GM13976 (cell line): ENCODE measurements at regions not wholly inside any gene's neighbourhood (a gene's known extent, or its start where the extent isn't known, plus 50 kb on each side); places are given as distances from the start of the nearest gene placed in this dataset.

ENCODE experiments used
- DNase-seq: peaks from one replicate; pipeline ENCODE4 v3.0.0; 2012; ENCODE audit warnings: low spot score
- in situ Hi-C: fragments of 300-500 bp; cut with MboI; formaldehyde crosslinking; loops from one replicate; pipeline ENCODE4 v1.12.0; 2022; ENCODE audit warnings: low sequenced_read_pairs, mixed read lengths, inconsistent platforms; ENCODE audit not compliant: unreplicated experiment
- TF ChIP-seq, protein P1 (sequence below): IDR thresholded peaks from 2 replicates; pipeline ENCODE4 v1.5.1; 2012; ENCODE audit warnings: borderline replicate concordance, mild to moderate bottlenecking; ENCODE audit not compliant: insufficient read depth; ENCODE audit errors: extremely low read depth, missing control alignments, control extremely low read depth

DNA sequence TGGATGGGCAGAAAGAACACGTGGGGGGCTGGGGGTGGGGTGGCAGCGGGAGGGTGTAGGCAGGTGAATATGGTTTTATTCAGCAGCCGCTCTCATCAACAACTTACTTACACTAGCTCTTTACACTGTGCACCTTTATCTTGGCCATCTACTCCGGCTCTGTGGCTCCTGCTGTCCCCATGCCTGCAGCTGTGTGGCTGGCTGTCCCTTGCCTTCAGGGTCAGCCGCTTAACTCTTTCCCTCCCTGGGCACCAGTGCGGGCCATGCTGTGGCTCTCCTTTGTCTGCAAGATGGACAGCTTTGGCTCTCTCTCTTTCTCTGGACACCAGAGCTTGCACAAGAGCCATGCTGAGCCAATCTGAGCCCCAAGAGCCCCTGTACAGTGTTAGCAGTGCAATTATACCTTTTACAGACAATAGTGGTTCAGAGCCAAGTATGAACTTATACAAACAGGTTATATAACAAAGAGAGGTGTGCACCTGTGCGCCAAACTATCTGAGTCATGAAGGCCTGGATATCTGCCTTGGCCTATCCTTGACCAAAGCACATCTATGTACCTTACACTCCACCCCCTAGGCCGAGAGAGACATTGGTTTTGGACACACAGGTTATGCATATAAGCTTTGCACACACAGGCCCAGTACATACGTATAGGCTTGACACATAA lies 94.3 kb upstream of the CTSC start:
- no peak for DNase-seq

DNA sequence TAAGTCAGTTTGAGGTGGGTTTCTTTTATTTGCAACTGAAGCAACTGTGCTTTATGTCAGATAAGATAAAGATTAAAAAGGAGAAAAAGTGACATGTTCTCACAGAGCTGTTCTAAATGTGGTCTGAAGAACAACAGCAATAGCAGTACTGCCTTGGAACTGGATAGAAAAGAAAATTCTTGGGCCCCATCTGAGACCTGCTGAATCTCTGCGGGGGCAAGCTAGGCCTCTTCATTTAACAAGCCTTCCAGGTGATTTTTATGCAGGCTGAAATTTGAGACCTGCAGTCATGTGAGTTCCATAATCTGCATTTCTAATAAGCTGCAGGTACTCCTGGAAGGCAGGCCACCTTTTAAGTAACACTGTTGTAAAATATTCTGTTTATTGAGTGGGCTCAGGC lies 91.4 kb upstream of the CTSC start:
- in situ Hi-C loops = no loop called here
- no peak for DNase-seq
- TF ChIP-seq, protein P1, sequence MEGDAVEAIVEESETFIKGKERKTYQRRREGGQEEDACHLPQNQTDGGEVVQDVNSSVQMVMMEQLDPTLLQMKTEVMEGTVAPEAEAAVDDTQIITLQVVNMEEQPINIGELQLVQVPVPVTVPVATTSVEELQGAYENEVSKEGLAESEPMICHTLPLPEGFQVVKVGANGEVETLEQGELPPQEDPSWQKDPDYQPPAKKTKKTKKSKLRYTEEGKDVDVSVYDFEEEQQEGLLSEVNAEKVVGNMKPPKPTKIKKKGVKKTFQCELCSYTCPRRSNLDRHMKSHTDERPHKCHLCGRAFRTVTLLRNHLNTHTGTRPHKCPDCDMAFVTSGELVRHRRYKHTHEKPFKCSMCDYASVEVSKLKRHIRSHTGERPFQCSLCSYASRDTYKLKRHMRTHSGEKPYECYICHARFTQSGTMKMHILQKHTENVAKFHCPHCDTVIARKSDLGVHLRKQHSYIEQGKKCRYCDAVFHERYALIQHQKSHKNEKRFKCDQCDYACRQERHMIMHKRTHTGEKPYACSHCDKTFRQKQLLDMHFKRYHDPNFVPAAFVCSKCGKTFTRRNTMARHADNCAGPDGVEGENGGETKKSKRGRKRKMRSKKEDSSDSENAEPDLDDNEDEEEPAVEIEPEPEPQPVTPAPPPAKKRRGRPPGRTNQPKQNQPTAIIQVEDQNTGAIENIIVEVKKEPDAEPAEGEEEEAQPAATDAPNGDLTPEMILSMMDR = no peak

More for the DNA sequence above, 94.3 kb upstream of the CTSC start:
- in situ Hi-C loops = no loop called here
- TF ChIP-seq, protein P1 = no peak

DNA sequence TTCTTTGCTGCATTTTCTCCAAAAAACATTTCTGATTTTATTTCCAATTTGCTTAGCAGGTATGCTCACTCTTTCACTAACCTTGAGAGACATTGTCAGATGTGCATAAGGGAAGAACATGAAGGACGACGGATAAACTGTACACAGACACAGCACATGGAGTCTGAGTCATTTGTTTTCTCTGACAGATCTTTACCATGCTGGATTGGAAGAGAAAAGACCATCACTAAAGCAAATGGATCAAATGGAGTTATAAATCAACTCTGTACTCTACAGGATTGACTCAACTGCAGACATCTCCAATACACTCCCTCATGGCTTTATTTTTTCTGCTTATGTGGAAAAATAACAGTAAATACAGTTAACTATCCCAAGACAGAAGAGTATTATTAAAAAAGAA lies 90.2 kb upstream of the CTSC start:
- DNase-seq = no peak
- in situ Hi-C loops = no loop called here
- TF ChIP-seq, protein P1 = no peak

DNA sequence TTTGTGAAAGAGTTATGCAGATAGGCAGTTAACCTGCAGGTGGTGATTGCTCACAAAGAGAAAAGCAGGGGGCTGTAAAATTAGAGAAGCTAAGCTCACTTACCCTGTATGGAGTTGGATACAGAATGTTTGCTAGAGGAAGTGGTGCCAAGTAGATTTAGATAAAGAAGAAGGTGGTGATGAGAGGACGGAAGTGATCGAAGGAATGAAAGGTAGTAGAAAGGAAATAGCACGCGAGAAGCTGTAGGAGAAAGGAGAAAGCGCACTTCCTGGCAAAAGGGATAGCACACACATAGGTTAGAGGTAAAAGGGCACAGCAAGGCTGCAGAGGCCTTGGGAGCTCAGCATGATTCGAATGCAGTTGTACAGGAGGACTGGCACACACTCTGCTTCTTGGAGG lies 87.3 kb upstream of the CTSC start:
- TF ChIP-seq, protein P1 = no peak
- in situ Hi-C loops = no loop called here
- DNase-seq = no peak

DNA sequence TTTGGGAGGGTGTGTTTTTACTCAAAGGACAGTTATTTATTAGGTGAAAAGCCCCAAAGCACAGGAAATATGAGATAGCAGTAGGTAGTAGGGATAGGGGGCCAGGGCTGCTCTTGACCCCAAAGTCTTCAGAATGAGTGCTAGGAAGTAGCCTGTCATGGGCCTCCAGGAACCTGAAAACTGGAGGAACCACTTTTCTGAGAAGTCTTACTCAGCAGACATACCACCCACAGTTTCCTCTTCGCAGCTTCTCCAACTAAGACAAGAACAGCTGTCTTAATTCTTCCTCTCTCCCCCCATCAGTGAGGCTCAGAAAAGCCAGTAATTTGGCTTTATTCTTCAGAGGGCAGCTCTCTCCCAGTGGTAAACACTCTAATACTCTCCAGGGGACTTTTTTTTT lies 84.0 kb upstream of the CTSC start:
- peak; percentile 44 for DNase-seq
- in situ Hi-C loops = no loop called here
- TF ChIP-seq, protein P1 = no peak

DNA sequence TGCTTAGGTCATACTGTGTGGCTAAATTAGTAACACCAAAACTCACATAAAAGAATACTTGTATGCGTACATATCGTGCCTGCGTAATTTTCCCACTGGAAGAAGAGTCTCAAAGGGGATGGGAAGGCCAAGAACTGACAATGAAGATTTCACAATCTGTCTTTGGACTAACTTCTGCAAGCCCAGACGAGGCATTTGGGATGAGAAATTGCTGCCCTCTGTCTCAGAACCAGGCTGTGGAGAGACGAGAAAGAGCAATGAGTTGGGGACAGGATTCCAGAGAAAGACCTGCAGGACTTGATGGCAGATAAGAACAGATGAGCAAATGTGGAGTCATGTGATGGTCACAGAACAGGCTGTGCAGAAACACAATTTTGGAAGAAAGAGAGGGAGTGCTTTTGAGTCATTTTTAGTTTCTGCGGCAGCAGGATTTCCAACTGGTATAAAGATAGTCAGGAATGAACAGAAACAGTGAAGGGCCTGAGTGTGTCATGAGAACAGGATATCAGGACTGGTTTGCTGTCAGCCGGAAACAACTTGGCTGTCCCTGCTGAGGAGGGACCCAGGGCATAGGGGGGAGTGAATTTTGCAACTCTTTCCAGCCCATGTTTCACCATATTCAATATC lies 82.7 kb upstream of the CTSC start:
- no peak for DNase-seq
- TF ChIP-seq, protein P1 = no peak
- in situ Hi-C loops = no loop called here

DNA sequence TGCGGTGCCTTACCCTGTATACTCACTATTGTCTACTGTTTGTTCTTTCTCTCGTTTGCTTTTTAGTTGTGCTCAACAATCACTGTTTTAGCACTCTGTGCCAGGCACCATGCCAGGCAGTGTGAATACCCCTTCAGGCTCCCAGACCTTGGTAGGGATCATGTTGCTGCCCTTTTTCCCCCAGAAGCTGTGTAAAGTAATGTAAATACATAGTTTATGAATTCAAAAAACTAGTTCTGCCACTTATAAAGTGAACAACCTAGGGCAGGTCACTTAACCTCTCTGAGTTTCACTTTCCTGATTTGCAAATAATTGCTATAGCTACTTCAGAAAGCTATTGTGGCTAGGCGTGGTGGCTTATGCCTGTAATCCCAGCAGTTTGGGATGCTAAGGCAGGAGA lies 81.0 kb upstream of the CTSC start:
- DNase-seq = no peak
- TF ChIP-seq, protein P1 = no peak
- in situ Hi-C loops = no loop called here
